PC-3 (cell line): ENCODE measurements at regions not wholly inside any gene's neighbourhood (a gene's known extent, or its start where the extent isn't known, plus 50 kb on each side); places are given as distances from the start of the nearest gene placed in this dataset.

Experiments
- ATAC-seq: fragments of 200-7000 bp; cut with Tn5 transposase; 2 replicates; pipeline ENCODE4 v1.9.1; 2020; ENCODE audit warnings: mild to moderate bottlenecking, moderate library complexity
- BruUV-seq: library from RNA; stranded (reverse); fragments of 400-500 nt; replicated peaks from 2 replicates; lab custom pipeline; 2021; lab: Mats Ljungman, UMichigan
- CTCF ChIA-PET: fragments of 300-600 bp; sonication (Branson Sonifier 250); formaldehyde crosslinking; loops from one replicate; lab custom pipeline; 2022; ENCODE audit warnings: antibody characterized with exemption; lab: Charles Lee
- POLR2A ChIA-PET: fragments of 300-600 bp; sonication (Branson Sonifier 250); formaldehyde crosslinking; loops from one replicate; lab custom pipeline; 2022; ENCODE audit warnings: antibody characterized with exemption; ENCODE audit not compliant: unreplicated experiment; lab: Charles Lee
- DNase-seq: peaks from one replicate; pipeline ENCODE4 v3.0.0-alpha.2; 2015
- H2AFZ ChIP-seq: fragments of 300-600 bp; sonication (generic); 2 replicates; pipeline ENCODE4 v1.6.0; 2016; ENCODE audit warnings: antibody characterized with exemption, low read length
- H3F3A ChIP-seq: fragments of 300-600 bp; sonication (generic); one replicate; pipeline ENCODE4 v1.6.0; 2017; ENCODE audit warnings: antibody characterized with exemption, low read length, control low read depth, mild to moderate bottlenecking; ENCODE audit not compliant: unreplicated experiment
- H3K27ac ChIP-seq: fragments of 300-600 bp; sonication (generic); 2 replicates; pipeline ENCODE4 v1.5.1; 2016; ENCODE audit warnings: mild to moderate bottlenecking, low read length
- H3K27me3 ChIP-seq: fragments of 300-600 bp; sonication (generic); 2 replicates; pipeline ENCODE4 v1.6.1; 2016; ENCODE audit warnings: low read length, mixed read lengths
- H3K36me3 ChIP-seq: fragments of 300-600 bp; sonication (generic); 2 replicates; pipeline ENCODE4 v1.6.1; 2016; ENCODE audit warnings: low read depth, mixed run types, low read length, mixed read lengths
- H3K4me1 ChIP-seq: fragments of 300-600 bp; sonication (generic); 2 replicates; pipeline ENCODE4 v1.5.1; 2016; ENCODE audit warnings: low read length; ENCODE audit not compliant: insufficient read depth
- H3K4me2 ChIP-seq: fragments of 300-600 bp; sonication (generic); 2 replicates; pipeline ENCODE4 v1.6.0; 2016; ENCODE audit warnings: low read length
- H3K4me3 ChIP-seq: fragments of 300-600 bp; sonication (generic); 2 replicates; pipeline ENCODE4 v1.5.1; 2016; ENCODE audit warnings: mild to moderate bottlenecking, low read length, mixed read lengths
- H3K79me2 ChIP-seq: fragments of 300-600 bp; sonication (generic); 2 replicates; pipeline ENCODE4 v1.6.1; 2017; ENCODE audit warnings: low read length, mixed read lengths
- H3K9ac ChIP-seq: fragments of 300-600 bp; sonication (generic); 2 replicates; pipeline ENCODE4 v1.6.0; 2016; ENCODE audit warnings: mild to moderate bottlenecking, low read length
- H3K9me2 ChIP-seq: fragments of 300-600 bp; sonication (generic); replicated peaks from 2 replicates; pipeline ENCODE4 v1.6.1; 2016; ENCODE audit warnings: mixed run types, low read length, mixed read lengths
- H3K9me3 ChIP-seq: fragments of 300-600 bp; sonication (generic); 2 replicates; pipeline ENCODE4 v1.6.1; 2016; ENCODE audit warnings: low read length, mixed read lengths
- H4K20me1 ChIP-seq: fragments of 300-600 bp; sonication (generic); 2 replicates; pipeline ENCODE4 v1.6.1; 2016; ENCODE audit warnings: low read length, mixed read lengths
- EZH2 ChIP-seq: fragments of 300-600 bp; sonication (generic); IDR thresholded peaks from one replicate; pipeline ENCODE4 v1.6.1; 2017; ENCODE audit warnings: antibody characterized with exemption, mild to moderate bottlenecking, low read length; ENCODE audit not compliant: unreplicated experiment
- EZH2phosphoT487 ChIP-seq: fragments of 300-600 bp; sonication (generic); IDR thresholded peaks from 2 replicates; pipeline ENCODE4 v1.6.1; 2018; ENCODE audit warnings: mild to moderate bottlenecking, antibody characterized with exemption, low read length, borderline replicate concordance
- intact Hi-C: fragments of 100-400 bp; cut with micrococcal nuclease; formaldehyde crosslinking; loops from 2 replicates; pipeline ENCODE4 v1.9.0; 2023
- TF ChIP-seq, protein P1 (sequence below): fragments of 300-600 bp; sonication (generic); conservative IDR thresholded peaks from 2 replicates; pipeline ENCODE4 v1.5.1; 2017; ENCODE audit warnings: antibody characterized with exemption, low read depth, mild to moderate bottlenecking, low read length

- H4K20me1 ChIP-seq = no peaks in the 10 kb centered on the region
- intact Hi-C loops = loop anchor here (1.0 to 2.0 kb wide), 2 partner anchors 34 to 181 kb away; no protein-coding TSS in a partner anchor
- CTCF ChIA-PET = interaction anchor here (0.9 to 1.0 kb wide), 2 partner anchors 10 to 185 kb away, joined by 3 read pairs; no protein-coding TSS in a partner anchor
Measured at GRCh38 chr21:35232545-35233176, 183.6 kb upstream of the RUNX1 start.

GRCh38 chr21:35231090-35231489 is 182.0 kb upstream of the RUNX1 start:
- ATAC-seq = peak; percentile 33; the same call in 1 of the 2 replicates
- intact Hi-C loops = no loop called here
- Histone ChIP-seq H3K27ac (no peak overlapping the region), H3K9me3 (no peaks in the 10 kb centered on the region), H3K4me2 (no peak overlapping the region), H3K4me3 (no peak overlapping the region), H2AFZ (no peak overlapping the region), H3K79me2 (no peaks in the 10 kb centered on the region), H3F3A (no peaks in the 10 kb centered on the region), H3K36me3 (no peaks in the 10 kb centered on the region), H3K27me3 (no peaks in the 10 kb centered on the region), H3K9ac (no peak overlapping the region), H3K9me2 (no peaks in the 10 kb centered on the region), H4K20me1 (no peaks in the 10 kb centered on the region), H3K4me1 (peaks cover 35% of the 10 kb centered on the region)
- ChIA-PET CTCF (interaction anchor here (0.6 kb wide), 1 partner anchor 295 kb away, joined by 7 read pairs; no protein-coding TSS in a partner anchor), POLR2A (interaction anchor here (0.6 kb wide), 1 partner anchor 72 kb away, joined by 4 read pairs; no protein-coding TSS in a partner anchor)
- peak; percentile 62 for DNase-seq
- BruUV-seq = no TSS peak
- TF ChIP-seq, protein P1, sequence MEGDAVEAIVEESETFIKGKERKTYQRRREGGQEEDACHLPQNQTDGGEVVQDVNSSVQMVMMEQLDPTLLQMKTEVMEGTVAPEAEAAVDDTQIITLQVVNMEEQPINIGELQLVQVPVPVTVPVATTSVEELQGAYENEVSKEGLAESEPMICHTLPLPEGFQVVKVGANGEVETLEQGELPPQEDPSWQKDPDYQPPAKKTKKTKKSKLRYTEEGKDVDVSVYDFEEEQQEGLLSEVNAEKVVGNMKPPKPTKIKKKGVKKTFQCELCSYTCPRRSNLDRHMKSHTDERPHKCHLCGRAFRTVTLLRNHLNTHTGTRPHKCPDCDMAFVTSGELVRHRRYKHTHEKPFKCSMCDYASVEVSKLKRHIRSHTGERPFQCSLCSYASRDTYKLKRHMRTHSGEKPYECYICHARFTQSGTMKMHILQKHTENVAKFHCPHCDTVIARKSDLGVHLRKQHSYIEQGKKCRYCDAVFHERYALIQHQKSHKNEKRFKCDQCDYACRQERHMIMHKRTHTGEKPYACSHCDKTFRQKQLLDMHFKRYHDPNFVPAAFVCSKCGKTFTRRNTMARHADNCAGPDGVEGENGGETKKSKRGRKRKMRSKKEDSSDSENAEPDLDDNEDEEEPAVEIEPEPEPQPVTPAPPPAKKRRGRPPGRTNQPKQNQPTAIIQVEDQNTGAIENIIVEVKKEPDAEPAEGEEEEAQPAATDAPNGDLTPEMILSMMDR = no peak
- TF ChIP-seq EZH2phosphoT487 (no peak), EZH2 (no peak)

More at GRCh38 chr21:35232545-35233176, 183.6 kb upstream of the RUNX1 start:
- POLR2A ChIA-PET = interaction anchor here (0.5 to 0.6 kb wide), 3 partner anchors 185 to 485 kb away, joined by 3 to 4 read pairs (median 3); no protein-coding TSS in a partner anchor
- peak overlapping the region; percentile 40 for H3K27ac ChIP-seq
- no peaks in the 10 kb centered on the region for H3F3A ChIP-seq
- peak; percentile 91 for DNase-seq
- no peaks in the 10 kb centered on the region for H3K9me2 ChIP-seq
- ATAC-seq = peak; percentile 95
- H3K36me3 ChIP-seq = no peaks in the 10 kb centered on the region
- peak overlapping the region; percentile 46 for H2AFZ ChIP-seq
- TF ChIP-seq EZH2 = no peak
- TF ChIP-seq EZH2phosphoT487 = no peak
- TF ChIP-seq, protein P1 = no peak
- peaks cover 25% of the 10 kb centered on the region for H3K4me1 ChIP-seq
- H3K9me3 ChIP-seq = no peaks in the 10 kb centered on the region
- no peaks in the 10 kb centered on the region for H3K27me3 ChIP-seq
- no TSS peak for BruUV-seq
- no peaks in the 10 kb centered on the region for H3K79me2 ChIP-seq
- H3K4me3 ChIP-seq = peak overlapping the region; percentile 1; the same call in 1 of the 2 replicates
- H3K9ac ChIP-seq = no peak overlapping the region
- H3K4me2 ChIP-seq = peak overlapping the region; percentile 69

DNA sequence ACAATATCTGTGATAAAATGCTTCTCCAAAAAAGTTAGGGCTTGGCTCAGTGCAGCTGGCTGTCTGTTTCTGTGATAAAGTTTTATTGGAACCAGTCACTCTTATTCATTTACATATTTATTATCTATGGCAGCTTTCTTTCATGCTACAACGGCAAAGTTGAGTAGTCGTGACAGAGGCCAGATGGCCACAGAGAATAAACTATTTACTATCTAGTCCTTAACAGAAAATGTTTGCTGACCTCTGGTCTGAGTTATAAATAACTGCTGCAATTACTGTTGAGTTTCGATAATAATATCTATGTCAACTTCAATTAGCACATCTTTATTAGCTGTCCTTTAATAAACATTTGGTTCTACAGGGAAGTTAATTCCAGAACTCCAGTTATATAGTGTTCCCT is 180.2 kb upstream of the RUNX1 start:
- H3K27ac ChIP-seq = no peak overlapping the region
- H3K36me3 ChIP-seq = no peaks in the 10 kb centered on the region
- H4K20me1 ChIP-seq = no peaks in the 10 kb centered on the region
- ChIA-PET CTCF (no interaction called here), POLR2A (interaction anchor here (0.6 kb wide), 1 partner anchor 24 kb away, joined by 3 read pairs; no protein-coding TSS in a partner anchor)
- DNase-seq (no peak), ATAC-seq (no peak)
- no peaks in the 10 kb centered on the region for H3K79me2 ChIP-seq
- H3K4me1 ChIP-seq = peaks cover 46% of the 10 kb centered on the region
- no peak overlapping the region for H3K4me2 ChIP-seq
- intact Hi-C loops = no loop called here
- H3K27me3 ChIP-seq = no peaks in the 10 kb centered on the region
- H3K9ac ChIP-seq = no peak overlapping the region
- TF ChIP-seq, protein P1 = no peak
- TF ChIP-seq EZH2phosphoT487 (no peak), EZH2 (no peak)
- no peaks in the 10 kb centered on the region for H3K9me2 ChIP-seq
- H3F3A ChIP-seq = no peaks in the 10 kb centered on the region
- H3K9me3 ChIP-seq = no peaks in the 10 kb centered on the region
- BruUV-seq = no TSS peak
- no peak overlapping the region for H3K4me3 ChIP-seq
- no peak overlapping the region for H2AFZ ChIP-seq
